ENCODE measurements at regions not wholly inside any gene's neighbourhood (a gene's known extent, or its start where the extent isn't known, plus 50 kb on each side); places are given as distances from the start of the nearest gene placed in this dataset.

GRCh38 chr11:134682577-134682976, 270.5 kb upstream of the B3GAT1 start:
- Histone ChIP-seq H3K4me1 (replicated peaks) (no peaks in the 10 kb centered on the region), H3K9me3 (no peaks in the 10 kb centered on the region), H3K4me3 (no peak overlapping the region), H3K36me3 (no peaks in the 10 kb centered on the region), H3K27me3 (replicated peaks; ENCODE audit: insufficient read depth) (no peaks in the 10 kb centered on the region), H3K27ac (no peak overlapping the region)
- intact Hi-C loops (cut with DNase I): no loop called here
- DNase-seq (ENCODE audit: low spot score): peak; percentile 1
- TF ChIP-seq, protein P1, sequence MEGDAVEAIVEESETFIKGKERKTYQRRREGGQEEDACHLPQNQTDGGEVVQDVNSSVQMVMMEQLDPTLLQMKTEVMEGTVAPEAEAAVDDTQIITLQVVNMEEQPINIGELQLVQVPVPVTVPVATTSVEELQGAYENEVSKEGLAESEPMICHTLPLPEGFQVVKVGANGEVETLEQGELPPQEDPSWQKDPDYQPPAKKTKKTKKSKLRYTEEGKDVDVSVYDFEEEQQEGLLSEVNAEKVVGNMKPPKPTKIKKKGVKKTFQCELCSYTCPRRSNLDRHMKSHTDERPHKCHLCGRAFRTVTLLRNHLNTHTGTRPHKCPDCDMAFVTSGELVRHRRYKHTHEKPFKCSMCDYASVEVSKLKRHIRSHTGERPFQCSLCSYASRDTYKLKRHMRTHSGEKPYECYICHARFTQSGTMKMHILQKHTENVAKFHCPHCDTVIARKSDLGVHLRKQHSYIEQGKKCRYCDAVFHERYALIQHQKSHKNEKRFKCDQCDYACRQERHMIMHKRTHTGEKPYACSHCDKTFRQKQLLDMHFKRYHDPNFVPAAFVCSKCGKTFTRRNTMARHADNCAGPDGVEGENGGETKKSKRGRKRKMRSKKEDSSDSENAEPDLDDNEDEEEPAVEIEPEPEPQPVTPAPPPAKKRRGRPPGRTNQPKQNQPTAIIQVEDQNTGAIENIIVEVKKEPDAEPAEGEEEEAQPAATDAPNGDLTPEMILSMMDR (IDR thresholded peaks at IDR 0.05): no peak
- TF ChIP-seq POLR2A (IDR thresholded peaks at IDR 0.05) (no peak), POLR2AphosphoS5 (IDR thresholded peaks at IDR 0.05) (no peak)
- 94% methylated on average over 12 of the region's 12 CpGs for WGBS

DNA sequence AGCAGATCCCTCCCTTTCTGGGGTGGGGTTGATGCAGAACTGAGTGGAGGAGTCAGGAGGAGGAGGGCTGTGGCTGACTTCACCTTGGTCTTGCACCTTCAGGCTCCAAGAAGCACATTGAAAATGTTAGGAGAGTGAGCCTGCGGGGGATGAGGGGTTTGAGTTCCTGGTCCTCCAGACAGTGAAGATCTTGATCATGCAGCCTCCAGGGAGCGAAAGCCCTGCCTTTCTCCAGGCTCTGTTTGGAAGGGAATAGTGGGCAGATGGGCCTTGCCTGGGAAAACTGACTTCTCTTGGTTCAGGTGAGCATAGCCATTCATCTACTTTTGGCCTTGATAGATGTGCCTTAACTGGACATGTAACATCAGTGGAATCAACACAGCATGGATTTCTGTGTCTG, 267.6 kb upstream of the B3GAT1 start:
- 91% methylated on average over 2 of the region's 2 CpGs for WGBS
- DNase-seq (ENCODE audit: low spot score): no peak
- Histone ChIP-seq H3K36me3 (no peaks in the 10 kb centered on the region), H3K4me1 (replicated peaks) (no peaks in the 10 kb centered on the region), H3K9me3 (no peaks in the 10 kb centered on the region), H3K27ac (no peak overlapping the region), H3K27me3 (replicated peaks; ENCODE audit: insufficient read depth) (no peaks in the 10 kb centered on the region), H3K4me3 (no peak overlapping the region)
- no peak for TF ChIP-seq POLR2AphosphoS5 (IDR thresholded peaks at IDR 0.05)
- TF ChIP-seq, protein P1 (IDR thresholded peaks at IDR 0.05): no peak
- TF ChIP-seq POLR2A (IDR thresholded peaks at IDR 0.05): no peak
- intact Hi-C loops (cut with DNase I): no loop called here

DNA sequence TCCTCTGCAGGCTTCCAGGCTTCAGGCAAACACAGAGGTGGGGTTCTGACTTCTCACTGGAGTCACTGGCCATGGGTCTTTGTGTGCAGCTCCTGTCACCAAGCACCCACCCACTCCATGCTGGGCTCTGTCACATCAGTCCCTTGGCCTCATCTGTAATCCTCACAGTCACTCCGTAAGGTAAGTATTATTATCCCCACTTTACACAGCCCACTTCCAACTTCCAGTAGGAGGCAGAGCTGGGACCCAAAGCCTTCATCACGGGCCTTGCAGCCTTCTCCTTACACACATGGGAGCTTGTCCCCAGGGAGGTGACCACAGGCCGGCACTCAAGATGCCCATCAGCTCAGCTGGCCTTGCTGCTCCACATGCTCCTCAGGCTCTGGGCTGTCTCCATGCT, 266.7 kb upstream of the B3GAT1 start:
- TF ChIP-seq POLR2AphosphoS5 (IDR thresholded peaks at IDR 0.05) (no peak), POLR2A (IDR thresholded peaks at IDR 0.05) (no peak)
- TF ChIP-seq, protein P1 (IDR thresholded peaks at IDR 0.05): no peak
- H3K4me3 ChIP-seq: no peak overlapping the region
- 64% methylated on average over 3 of the region's 3 CpGs for WGBS
- H3K9me3 ChIP-seq: no peaks in the 10 kb centered on the region
- H3K4me1 ChIP-seq (replicated peaks): no peaks in the 10 kb centered on the region
- no peaks in the 10 kb centered on the region for H3K27me3 ChIP-seq (replicated peaks; ENCODE audit: insufficient read depth)
- H3K27ac ChIP-seq: no peak overlapping the region
- no peaks in the 10 kb centered on the region for H3K36me3 ChIP-seq
- peak; percentile 3 for DNase-seq (ENCODE audit: low spot score)
- intact Hi-C loops (cut with DNase I): no loop called here

DNA sequence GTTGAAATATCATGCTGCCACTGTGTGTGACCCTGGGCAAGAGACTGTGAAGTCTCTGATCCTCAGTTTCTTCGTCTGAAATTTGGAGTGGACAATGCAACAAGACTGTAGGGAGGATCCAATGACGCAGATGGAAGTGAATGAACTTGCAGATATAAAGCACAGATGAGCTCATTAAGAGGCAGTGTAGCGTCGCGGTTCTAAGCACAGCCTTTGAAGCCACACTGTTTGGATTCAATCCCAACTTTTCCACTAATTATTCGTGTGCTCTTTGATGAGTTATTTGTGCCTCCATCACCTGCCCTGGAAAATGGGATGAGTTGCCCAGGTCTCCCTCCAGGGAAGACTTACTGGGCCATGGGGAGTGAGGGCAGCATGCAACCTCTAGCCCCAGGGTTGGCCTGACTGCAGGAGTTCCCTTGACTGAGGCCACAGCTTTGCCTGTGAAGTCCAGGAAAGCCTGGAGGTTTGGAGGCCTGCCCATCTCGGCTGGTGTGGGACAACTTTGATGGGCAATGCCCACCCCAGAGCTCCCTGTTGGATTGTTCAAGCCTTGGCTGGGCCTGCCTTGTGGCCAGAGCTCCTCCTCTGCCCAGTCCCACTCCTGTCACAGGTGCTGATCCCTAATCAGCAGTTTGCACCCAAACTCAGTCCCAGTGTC, 266.0 kb upstream of the B3GAT1 start:
- intact Hi-C loops (cut with DNase I): no loop called here
- Histone ChIP-seq H3K4me1 (replicated peaks) (no peaks in the 10 kb centered on the region), H3K4me3 (no peak overlapping the region), H3K36me3 (no peaks in the 10 kb centered on the region), H3K27me3 (replicated peaks; ENCODE audit: insufficient read depth) (no peaks in the 10 kb centered on the region), H3K27ac (no peak overlapping the region), H3K9me3 (no peaks in the 10 kb centered on the region)
- TF ChIP-seq POLR2A (IDR thresholded peaks at IDR 0.05): no peak
- TF ChIP-seq POLR2AphosphoS5 (IDR thresholded peaks at IDR 0.05): no peak
- TF ChIP-seq, protein P1 (IDR thresholded peaks at IDR 0.05): no peak
- no peak for DNase-seq (ENCODE audit: low spot score)
- WGBS: 86% methylated on average over 7 of the region's 7 CpGs

DNA sequence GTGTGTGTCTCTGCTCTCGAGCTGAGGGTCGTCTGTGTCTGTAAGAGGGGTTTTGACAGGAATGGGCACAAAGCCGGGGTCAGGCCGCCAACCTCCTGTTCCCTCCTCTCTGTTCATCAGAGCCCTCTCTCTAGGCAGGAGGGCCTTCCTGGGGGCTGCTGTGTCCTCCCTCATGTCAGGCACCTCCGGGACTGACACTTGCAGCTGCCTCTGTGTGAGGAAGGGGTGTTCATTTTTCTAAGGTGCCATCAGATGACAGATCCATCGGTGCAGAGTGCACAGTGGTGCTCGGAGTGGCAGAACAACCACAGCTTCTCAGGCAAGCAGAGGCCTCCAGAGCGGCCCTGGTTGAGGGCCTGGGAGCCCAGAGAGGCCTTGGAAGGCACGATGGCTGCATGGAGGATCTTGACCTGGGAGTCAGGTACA, 265.4 kb upstream of the B3GAT1 start:
- intact Hi-C loops (cut with DNase I): no loop called here
- 91% methylated on average over 9 of the region's 9 CpGs for WGBS
- no peak overlapping the region for H3K4me3 ChIP-seq
- no peaks in the 10 kb centered on the region for H3K27me3 ChIP-seq (replicated peaks; ENCODE audit: insufficient read depth)
- DNase-seq (ENCODE audit: low spot score): peak; percentile 1
- H3K9me3 ChIP-seq: no peaks in the 10 kb centered on the region
- no peak overlapping the region for H3K27ac ChIP-seq
- H3K36me3 ChIP-seq: no peaks in the 10 kb centered on the region
- no peaks in the 10 kb centered on the region for H3K4me1 ChIP-seq (replicated peaks)
- TF ChIP-seq, protein P1 (IDR thresholded peaks at IDR 0.05): no peak
- TF ChIP-seq POLR2A (IDR thresholded peaks at IDR 0.05): no peak
- no peak for TF ChIP-seq POLR2AphosphoS5 (IDR thresholded peaks at IDR 0.05)

All from prostate gland (tissue), 2 donors.